ENCODE measurements at regions not wholly inside any gene's neighbourhood (a gene's known extent, or its start where the extent isn't known, plus 50 kb on each side); places are given as distances from the start of the nearest gene placed in this dataset.
A peak's percentile ranks its signal among the peaks of the same experiment; 100 is the strongest.

GRCh38 chr11:71201936-71202597 lies 50.3 kb downstream of the SHANK2 start:
- DNase-seq (ENCODE audit: low spot score) = no peak
- H4K91ac ChIP-seq (ENCODE audit: low read depth, low read length, poor library complexity) = no peak overlapping the region
- no peaks in the 10 kb centered on the region for H3K36me3 ChIP-seq (replicated peaks in 1 of 2; ENCODE audit: control insufficient read depth in 2 of 2, insufficient read depth in 2 of 2, low read length in 2 of 2)
- H3K18ac ChIP-seq (ENCODE audit: low read length) = peak overlapping the region; percentile 59
- H3K23ac ChIP-seq (ENCODE audit: low read depth, low read length, poor library complexity) = no peak overlapping the region
- no peak overlapping the region for H2BK5ac ChIP-seq (ENCODE audit: low read length)
- no peaks in the 10 kb centered on the region for H3K79me1 ChIP-seq (ENCODE audit: low read depth, low read length)
- H4K8ac ChIP-seq (ENCODE audit: low read depth, low read length) = no peak overlapping the region
- H3K4me3 ChIP-seq (ENCODE audit: low read length in 2 of 2) = no peak overlapping the region
- no peak overlapping the region for H2BK12ac ChIP-seq (ENCODE audit: low read length)
- no peak overlapping the region for H2AFZ ChIP-seq (ENCODE audit: low read length)
- no peaks in the 10 kb centered on the region for H3K9me3 ChIP-seq (replicated peaks in 1 of 2; ENCODE audit: control insufficient read depth in 2 of 2, insufficient read depth in 1 of 2, low read depth in 1 of 2, low read length in 2 of 2)
- no peak overlapping the region for H2BK120ac ChIP-seq (ENCODE audit: low read depth, low read length)
- H3K27me3 ChIP-seq (ENCODE audit: control insufficient read depth in 3 of 3, insufficient read depth in 3 of 3, low read depth in 1 of 3, low read length in 3 of 3) = no peaks in the 10 kb centered on the region
- H2AK5ac ChIP-seq (ENCODE audit: low read depth, low read length) = peak overlapping the region; percentile 82
- H3K9ac ChIP-seq (ENCODE audit: low read depth, low read length, poor library complexity) = no peak overlapping the region
- no peak overlapping the region for H3K14ac ChIP-seq (ENCODE audit: low read length)
- no peak overlapping the region for H3K4me2 ChIP-seq (ENCODE audit: insufficient read depth, low read length, poor library complexity, severe bottlenecking)
- no peak overlapping the region for H3K4ac ChIP-seq (ENCODE audit: low read length)
- no CpG with 5 or more reads among the region's 6 CpGs for WGBS, 2 donors (ENCODE audit: extremely low coverage in 2 of 2, insufficient read length in 2 of 2, insufficient replicate concordance in 1 of 2)
- no peak overlapping the region for H2BK15ac ChIP-seq (ENCODE audit: low read length)
- no peak overlapping the region for H3K27ac ChIP-seq (replicated peaks; ENCODE audit: low read length)
- H3K4me1 ChIP-seq (ENCODE audit: control insufficient read depth in 2 of 2, insufficient read depth in 1 of 2, low read depth in 1 of 2, low read length in 2 of 2) = peaks cover 0 to 6% of the 10 kb centered on the region in 2 donors

- no peaks in the 10 kb centered on the region for H3K36me3 ChIP-seq (replicated peaks in 1 of 2; ENCODE audit: control insufficient read depth in 2 of 2, insufficient read depth in 2 of 2, low read length in 2 of 2)
- no peak overlapping the region for H2BK12ac ChIP-seq (ENCODE audit: low read length)
- H3K9me3 ChIP-seq (replicated peaks in 1 of 2; ENCODE audit: control insufficient read depth in 2 of 2, insufficient read depth in 1 of 2, low read depth in 1 of 2, low read length in 2 of 2) = no peaks in the 10 kb centered on the region
- DNase-seq (ENCODE audit: low spot score) = no peak
- no peak overlapping the region for H3K4ac ChIP-seq (ENCODE audit: low read length)
- H4K8ac ChIP-seq (ENCODE audit: low read depth, low read length) = no peak overlapping the region
- peaks cover 0 to 6% of the 10 kb centered on the region in 2 donors for H3K4me1 ChIP-seq (ENCODE audit: control insufficient read depth in 2 of 2, insufficient read depth in 1 of 2, low read depth in 1 of 2, low read length in 2 of 2)
- no peak overlapping the region for H3K4me2 ChIP-seq (ENCODE audit: insufficient read depth, low read length, poor library complexity, severe bottlenecking)
- no peak overlapping the region for H2AFZ ChIP-seq (ENCODE audit: low read length)
- H4K91ac ChIP-seq (ENCODE audit: low read depth, low read length, poor library complexity) = no peak overlapping the region
- H3K79me1 ChIP-seq (ENCODE audit: low read depth, low read length) = no peaks in the 10 kb centered on the region
- no CpG with 5 or more reads among the region's 20 CpGs for WGBS, 2 donors (ENCODE audit: extremely low coverage in 2 of 2, insufficient read length in 2 of 2, insufficient replicate concordance in 1 of 2)
- H3K27me3 ChIP-seq (ENCODE audit: control insufficient read depth in 3 of 3, insufficient read depth in 3 of 3, low read depth in 1 of 3, low read length in 3 of 3) = no peaks in the 10 kb centered on the region
- H2AK5ac ChIP-seq (ENCODE audit: low read depth, low read length) = peak overlapping the region; percentile 82
- no peak overlapping the region for H2BK5ac ChIP-seq (ENCODE audit: low read length)
- H2BK15ac ChIP-seq (ENCODE audit: low read length) = peak overlapping the region; percentile 54
- H3K23ac ChIP-seq (ENCODE audit: low read depth, low read length, poor library complexity) = peak overlapping the region; percentile 88
- peak overlapping the region; percentile 94 for H3K14ac ChIP-seq (ENCODE audit: low read length)
- H3K18ac ChIP-seq (ENCODE audit: low read length) = peak overlapping the region; percentile 77
- no peak overlapping the region for H2BK120ac ChIP-seq (ENCODE audit: low read depth, low read length)
- peak overlapping the region in 1 of 2 donors; percentile 27 for H3K4me3 ChIP-seq (ENCODE audit: low read length in 2 of 2)
- H3K27ac ChIP-seq (replicated peaks; ENCODE audit: low read length) = no peak overlapping the region
- H3K9ac ChIP-seq (ENCODE audit: low read depth, low read length, poor library complexity) = peak overlapping the region; percentile 32
Observed at GRCh38 chr11:71201231-71201630, 51.1 kb downstream of the SHANK2 start.

- no peak overlapping the region for H2AK5ac ChIP-seq (ENCODE audit: low read depth, low read length)
- no peaks in the 10 kb centered on the region for H3K79me1 ChIP-seq (ENCODE audit: low read depth, low read length)
- H4K91ac ChIP-seq (ENCODE audit: low read depth, low read length, poor library complexity) = no peak overlapping the region
- no peak overlapping the region for H2AFZ ChIP-seq (ENCODE audit: low read length)
- no peak overlapping the region for H3K18ac ChIP-seq (ENCODE audit: low read length)
- H3K27me3 ChIP-seq (ENCODE audit: control insufficient read depth in 3 of 3, insufficient read depth in 3 of 3, low read depth in 1 of 3, low read length in 3 of 3) = no peaks in the 10 kb centered on the region
- no peak overlapping the region for H3K4me2 ChIP-seq (ENCODE audit: insufficient read depth, low read length, poor library complexity, severe bottlenecking)
- no CpG with 5 or more reads among the region's 5 CpGs for WGBS, 2 donors (ENCODE audit: extremely low coverage in 2 of 2, insufficient read length in 2 of 2, insufficient replicate concordance in 1 of 2)
- no peak overlapping the region for H3K4ac ChIP-seq (ENCODE audit: low read length)
- no peak overlapping the region for H3K14ac ChIP-seq (ENCODE audit: low read length)
- H2BK12ac ChIP-seq (ENCODE audit: low read length) = no peak overlapping the region
- no peak overlapping the region for H3K23ac ChIP-seq (ENCODE audit: low read depth, low read length, poor library complexity)
- no peak overlapping the region for H2BK15ac ChIP-seq (ENCODE audit: low read length)
- H3K9me3 ChIP-seq (replicated peaks in 1 of 2; ENCODE audit: control insufficient read depth in 2 of 2, insufficient read depth in 1 of 2, low read depth in 1 of 2, low read length in 2 of 2) = no peaks in the 10 kb centered on the region
- H2BK5ac ChIP-seq (ENCODE audit: low read length) = no peak overlapping the region
- H2BK120ac ChIP-seq (ENCODE audit: low read depth, low read length) = no peak overlapping the region
- H3K27ac ChIP-seq (replicated peaks; ENCODE audit: low read length) = no peak overlapping the region
- no peak overlapping the region for H4K8ac ChIP-seq (ENCODE audit: low read depth, low read length)
- H3K4me1 ChIP-seq (ENCODE audit: control insufficient read depth in 2 of 2, insufficient read depth in 1 of 2, low read depth in 1 of 2, low read length in 2 of 2) = peaks cover 0 to 3% of the 10 kb centered on the region in 2 donors
- DNase-seq (ENCODE audit: low spot score) = no peak
- no peaks in the 10 kb centered on the region for H3K36me3 ChIP-seq (replicated peaks in 1 of 2; ENCODE audit: control insufficient read depth in 2 of 2, insufficient read depth in 2 of 2, low read length in 2 of 2)
- no peak overlapping the region for H3K9ac ChIP-seq (ENCODE audit: low read depth, low read length, poor library complexity)
- H3K4me3 ChIP-seq (ENCODE audit: low read length in 2 of 2) = no peak overlapping the region
Observed at GRCh38 chr11:71200761-71201160, 51.6 kb downstream of the SHANK2 start.

- Histone ChIP-seq H2BK5ac (ENCODE audit: low read length) (no peak overlapping the region), H3K9ac (ENCODE audit: low read depth, low read length, poor library complexity) (no peak overlapping the region), H3K9me3 (replicated peaks in 1 of 2; ENCODE audit: control insufficient read depth in 2 of 2, insufficient read depth in 1 of 2, low read depth in 1 of 2, low read length in 2 of 2) (no peaks in the 10 kb centered on the region), H3K79me1 (ENCODE audit: low read depth, low read length) (no peaks in the 10 kb centered on the region), H3K36me3 (replicated peaks in 1 of 2; ENCODE audit: control insufficient read depth in 2 of 2, insufficient read depth in 2 of 2, low read length in 2 of 2) (no peaks in the 10 kb centered on the region), H2BK12ac (ENCODE audit: low read length) (no peak overlapping the region), H3K23ac (ENCODE audit: low read depth, low read length, poor library complexity) (no peak overlapping the region), H2AFZ (ENCODE audit: low read length) (no peak overlapping the region), H4K91ac (ENCODE audit: low read depth, low read length, poor library complexity) (no peak overlapping the region), H3K4me2 (ENCODE audit: insufficient read depth, low read length, poor library complexity, severe bottlenecking) (no peak overlapping the region), H3K4ac (ENCODE audit: low read length) (no peak overlapping the region), H2BK120ac (ENCODE audit: low read depth, low read length) (no peak overlapping the region), H2AK5ac (ENCODE audit: low read depth, low read length) (no peak overlapping the region), H2BK15ac (ENCODE audit: low read length) (no peak overlapping the region), H3K4me3 (ENCODE audit: low read length in 2 of 2) (no peak overlapping the region), H4K8ac (ENCODE audit: low read depth, low read length) (no peak overlapping the region), H3K27me3 (ENCODE audit: control insufficient read depth in 3 of 3, insufficient read depth in 3 of 3, low read depth in 1 of 3, low read length in 3 of 3) (no peaks in the 10 kb centered on the region), H3K18ac (ENCODE audit: low read length) (no peak overlapping the region), H3K14ac (ENCODE audit: low read length) (no peak overlapping the region), H3K27ac (replicated peaks; ENCODE audit: low read length) (no peak overlapping the region), H3K4me1 (ENCODE audit: control insufficient read depth in 2 of 2, insufficient read depth in 1 of 2, low read depth in 1 of 2, low read length in 2 of 2) (peaks cover 0 to 3% of the 10 kb centered on the region in 2 donors)
- no CpG with 5 or more reads among the region's 9 CpGs for WGBS, 2 donors (ENCODE audit: extremely low coverage in 2 of 2, insufficient read length in 2 of 2, insufficient replicate concordance in 1 of 2)
- no peak for DNase-seq (ENCODE audit: low spot score)
Observed at GRCh38 chr11:71200172-71200716, 52.1 kb downstream of the SHANK2 start.

Measured in neuronal stem cell (in vitro differentiated cells).